ENCODE measurements at regions not wholly inside any gene's neighbourhood (a gene's known extent, or its start where the extent isn't known, plus 50 kb on each side); places are given as distances from the start of the nearest gene placed in this dataset.

GRCh38 chr1:177423090-177423489 lies 252.3 kb downstream of the BRINP2 start:
- TF ChIP-seq, protein P1, sequence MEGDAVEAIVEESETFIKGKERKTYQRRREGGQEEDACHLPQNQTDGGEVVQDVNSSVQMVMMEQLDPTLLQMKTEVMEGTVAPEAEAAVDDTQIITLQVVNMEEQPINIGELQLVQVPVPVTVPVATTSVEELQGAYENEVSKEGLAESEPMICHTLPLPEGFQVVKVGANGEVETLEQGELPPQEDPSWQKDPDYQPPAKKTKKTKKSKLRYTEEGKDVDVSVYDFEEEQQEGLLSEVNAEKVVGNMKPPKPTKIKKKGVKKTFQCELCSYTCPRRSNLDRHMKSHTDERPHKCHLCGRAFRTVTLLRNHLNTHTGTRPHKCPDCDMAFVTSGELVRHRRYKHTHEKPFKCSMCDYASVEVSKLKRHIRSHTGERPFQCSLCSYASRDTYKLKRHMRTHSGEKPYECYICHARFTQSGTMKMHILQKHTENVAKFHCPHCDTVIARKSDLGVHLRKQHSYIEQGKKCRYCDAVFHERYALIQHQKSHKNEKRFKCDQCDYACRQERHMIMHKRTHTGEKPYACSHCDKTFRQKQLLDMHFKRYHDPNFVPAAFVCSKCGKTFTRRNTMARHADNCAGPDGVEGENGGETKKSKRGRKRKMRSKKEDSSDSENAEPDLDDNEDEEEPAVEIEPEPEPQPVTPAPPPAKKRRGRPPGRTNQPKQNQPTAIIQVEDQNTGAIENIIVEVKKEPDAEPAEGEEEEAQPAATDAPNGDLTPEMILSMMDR (IDR thresholded peaks at IDR 0.05) = no peak
- TF ChIP-seq EZH2phosphoT487 (IDR thresholded peaks at IDR 0.05) (no peak), EZH2 (IDR thresholded peaks at IDR 0.05) (no peak)
